ENCODE measurements at regions not wholly inside any gene's neighbourhood (a gene's known extent, or its start where the extent isn't known, plus 50 kb on each side); places are given as distances from the start of the nearest gene placed in this dataset.

DNA sequence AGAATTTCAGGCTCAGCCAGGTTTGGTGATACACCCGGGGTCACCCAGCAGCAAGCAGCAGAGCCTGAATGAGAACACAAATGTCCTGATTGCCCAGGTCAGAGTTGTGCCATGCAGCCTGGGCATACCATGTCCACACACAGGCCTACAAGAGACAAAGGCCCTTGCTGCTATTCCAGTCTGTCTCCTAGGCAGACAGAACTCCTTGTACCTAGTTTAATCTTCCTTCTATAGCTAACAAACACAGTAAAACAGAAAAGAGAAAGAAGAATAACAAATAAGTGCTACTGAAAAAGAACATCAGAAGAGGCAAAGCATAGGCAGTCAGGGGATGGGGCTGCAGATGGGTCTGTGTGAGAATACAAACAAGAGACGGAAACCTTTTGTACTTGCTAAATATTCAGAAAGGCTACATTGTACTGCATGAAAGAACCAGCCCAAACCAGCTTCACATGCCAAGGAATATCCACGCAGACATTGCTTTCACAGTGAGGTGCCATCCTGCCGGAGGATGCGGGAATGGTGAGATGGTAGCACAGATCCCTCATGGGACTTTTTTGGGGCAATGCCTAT lies 401.7 kb downstream of the OMA1 start:
- no peak for TF ChIP-seq TAF1 (IDR thresholded peaks at IDR 0.05; ENCODE audit: low read depth)
- TF ChIP-seq, protein P1, sequence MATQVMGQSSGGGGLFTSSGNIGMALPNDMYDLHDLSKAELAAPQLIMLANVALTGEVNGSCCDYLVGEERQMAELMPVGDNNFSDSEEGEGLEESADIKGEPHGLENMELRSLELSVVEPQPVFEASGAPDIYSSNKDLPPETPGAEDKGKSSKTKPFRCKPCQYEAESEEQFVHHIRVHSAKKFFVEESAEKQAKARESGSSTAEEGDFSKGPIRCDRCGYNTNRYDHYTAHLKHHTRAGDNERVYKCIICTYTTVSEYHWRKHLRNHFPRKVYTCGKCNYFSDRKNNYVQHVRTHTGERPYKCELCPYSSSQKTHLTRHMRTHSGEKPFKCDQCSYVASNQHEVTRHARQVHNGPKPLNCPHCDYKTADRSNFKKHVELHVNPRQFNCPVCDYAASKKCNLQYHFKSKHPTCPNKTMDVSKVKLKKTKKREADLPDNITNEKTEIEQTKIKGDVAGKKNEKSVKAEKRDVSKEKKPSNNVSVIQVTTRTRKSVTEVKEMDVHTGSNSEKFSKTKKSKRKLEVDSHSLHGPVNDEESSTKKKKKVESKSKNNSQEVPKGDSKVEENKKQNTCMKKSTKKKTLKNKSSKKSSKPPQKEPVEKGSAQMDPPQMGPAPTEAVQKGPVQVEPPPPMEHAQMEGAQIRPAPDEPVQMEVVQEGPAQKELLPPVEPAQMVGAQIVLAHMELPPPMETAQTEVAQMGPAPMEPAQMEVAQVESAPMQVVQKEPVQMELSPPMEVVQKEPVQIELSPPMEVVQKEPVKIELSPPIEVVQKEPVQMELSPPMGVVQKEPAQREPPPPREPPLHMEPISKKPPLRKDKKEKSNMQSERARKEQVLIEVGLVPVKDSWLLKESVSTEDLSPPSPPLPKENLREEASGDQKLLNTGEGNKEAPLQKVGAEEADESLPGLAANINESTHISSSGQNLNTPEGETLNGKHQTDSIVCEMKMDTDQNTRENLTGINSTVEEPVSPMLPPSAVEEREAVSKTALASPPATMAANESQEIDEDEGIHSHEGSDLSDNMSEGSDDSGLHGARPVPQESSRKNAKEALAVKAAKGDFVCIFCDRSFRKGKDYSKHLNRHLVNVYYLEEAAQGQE (IDR thresholded peaks at IDR 0.05; ENCODE audit: low read depth): no peak
- no peak for TF ChIP-seq YY1 (IDR thresholded peaks at IDR 0.05; ENCODE audit: low read depth)
- no peak for TF ChIP-seq TEAD4 (IDR thresholded peaks at IDR 0.05)
- no peak for TF ChIP-seq EGR1 (IDR thresholded peaks at IDR 0.05)
- TF ChIP-seq ZBTB7A (IDR thresholded peaks at IDR 0.05; ENCODE audit: low read depth): no peak
- no peak for TF ChIP-seq FOXM1 (IDR thresholded peaks at IDR 0.05; ENCODE audit: borderline replicate concordance, low read depth)
- TF ChIP-seq CEBPB (IDR thresholded peaks at IDR 0.05): no peak
- TF ChIP-seq, protein P2, sequence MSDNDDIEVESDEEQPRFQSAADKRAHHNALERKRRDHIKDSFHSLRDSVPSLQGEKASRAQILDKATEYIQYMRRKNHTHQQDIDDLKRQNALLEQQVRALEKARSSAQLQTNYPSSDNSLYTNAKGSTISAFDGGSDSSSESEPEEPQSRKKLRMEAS (IDR thresholded peaks at IDR 0.05): no peak
- TF ChIP-seq, protein P3, sequence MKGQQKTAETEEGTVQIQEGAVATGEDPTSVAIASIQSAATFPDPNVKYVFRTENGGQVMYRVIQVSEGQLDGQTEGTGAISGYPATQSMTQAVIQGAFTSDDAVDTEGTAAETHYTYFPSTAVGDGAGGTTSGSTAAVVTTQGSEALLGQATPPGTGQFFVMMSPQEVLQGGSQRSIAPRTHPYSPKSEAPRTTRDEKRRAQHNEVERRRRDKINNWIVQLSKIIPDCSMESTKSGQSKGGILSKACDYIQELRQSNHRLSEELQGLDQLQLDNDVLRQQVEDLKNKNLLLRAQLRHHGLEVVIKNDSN (IDR thresholded peaks at IDR 0.05): no peak
- no peak for TF ChIP-seq CREB1 (IDR thresholded peaks at IDR 0.05; ENCODE audit: low read depth)
- no peak for TF ChIP-seq EP300 (IDR thresholded peaks at IDR 0.05; ENCODE audit: borderline replicate concordance)
- TF ChIP-seq RAD21 (IDR thresholded peaks at IDR 0.05; ENCODE audit: low read depth): no peak
- TF ChIP-seq NFIC (IDR thresholded peaks at IDR 0.05): no peak

Measured in Ishikawa (cell line).